ENCODE measurements at regions not wholly inside any gene's neighbourhood (a gene's known extent, or its start where the extent isn't known, plus 50 kb on each side); places are given as distances from the start of the nearest gene placed in this dataset.

DNA sequence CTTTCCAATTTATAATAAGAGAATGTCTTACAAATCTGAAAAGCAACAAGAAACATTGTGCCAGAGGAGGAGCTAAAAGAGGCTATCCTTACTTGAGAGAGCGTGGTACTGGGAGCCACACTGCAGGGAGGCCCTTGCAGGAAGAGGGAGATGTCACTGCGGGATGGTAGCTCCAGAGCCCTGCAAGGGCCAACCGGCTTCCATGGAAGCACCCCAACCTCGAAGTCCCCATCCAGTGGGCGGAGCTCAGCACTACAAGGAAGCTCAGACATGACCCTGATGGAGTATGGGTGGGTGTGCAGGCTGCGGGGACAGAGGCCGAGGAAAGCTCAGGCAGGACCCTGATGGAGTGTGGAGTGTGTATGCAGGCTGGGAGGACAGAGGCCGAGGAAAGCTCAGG, 57.8 kb upstream of the RPS6KA2 start:
- no peak overlapping the region for H3K4me3 ChIP-seq
- TF ChIP-seq POLR2A (IDR thresholded peaks at IDR 0.05), result no peak
- TF ChIP-seq, protein P1, sequence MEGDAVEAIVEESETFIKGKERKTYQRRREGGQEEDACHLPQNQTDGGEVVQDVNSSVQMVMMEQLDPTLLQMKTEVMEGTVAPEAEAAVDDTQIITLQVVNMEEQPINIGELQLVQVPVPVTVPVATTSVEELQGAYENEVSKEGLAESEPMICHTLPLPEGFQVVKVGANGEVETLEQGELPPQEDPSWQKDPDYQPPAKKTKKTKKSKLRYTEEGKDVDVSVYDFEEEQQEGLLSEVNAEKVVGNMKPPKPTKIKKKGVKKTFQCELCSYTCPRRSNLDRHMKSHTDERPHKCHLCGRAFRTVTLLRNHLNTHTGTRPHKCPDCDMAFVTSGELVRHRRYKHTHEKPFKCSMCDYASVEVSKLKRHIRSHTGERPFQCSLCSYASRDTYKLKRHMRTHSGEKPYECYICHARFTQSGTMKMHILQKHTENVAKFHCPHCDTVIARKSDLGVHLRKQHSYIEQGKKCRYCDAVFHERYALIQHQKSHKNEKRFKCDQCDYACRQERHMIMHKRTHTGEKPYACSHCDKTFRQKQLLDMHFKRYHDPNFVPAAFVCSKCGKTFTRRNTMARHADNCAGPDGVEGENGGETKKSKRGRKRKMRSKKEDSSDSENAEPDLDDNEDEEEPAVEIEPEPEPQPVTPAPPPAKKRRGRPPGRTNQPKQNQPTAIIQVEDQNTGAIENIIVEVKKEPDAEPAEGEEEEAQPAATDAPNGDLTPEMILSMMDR (IDR thresholded peaks at IDR 0.05), result no peak
- intact Hi-C loops (cut with DNase I; ENCODE audit: low total_unique reads), result no loop called here

GRCh38 chr6:166684170-166684569, 57.1 kb upstream of the RPS6KA2 start:
- DNase-seq, result no peak
- Histone ChIP-seq H3K4me1 (no peaks in the 10 kb centered on the region), H3K27ac (no peak overlapping the region), H3K4me3 (no peak overlapping the region), H3K9me3 (no peaks in the 10 kb centered on the region), H3K36me3 (no peaks in the 10 kb centered on the region), H3K27me3 (no peaks in the 10 kb centered on the region)
- intact Hi-C loops (cut with DNase I; ENCODE audit: low total_unique reads), result no loop called here
- TF ChIP-seq, protein P1 (IDR thresholded peaks at IDR 0.05), result no peak
- TF ChIP-seq POLR2A (IDR thresholded peaks at IDR 0.05), result no peak

More for the DNA sequence above, 57.8 kb upstream of the RPS6KA2 start:
- no peaks in the 10 kb centered on the region for H3K9me3 ChIP-seq
- no peaks in the 10 kb centered on the region for H3K36me3 ChIP-seq
- no peaks in the 10 kb centered on the region for H3K27me3 ChIP-seq
- no peak overlapping the region for H3K27ac ChIP-seq
- DNase-seq, result no peak
- no peaks in the 10 kb centered on the region for H3K4me1 ChIP-seq

DNA sequence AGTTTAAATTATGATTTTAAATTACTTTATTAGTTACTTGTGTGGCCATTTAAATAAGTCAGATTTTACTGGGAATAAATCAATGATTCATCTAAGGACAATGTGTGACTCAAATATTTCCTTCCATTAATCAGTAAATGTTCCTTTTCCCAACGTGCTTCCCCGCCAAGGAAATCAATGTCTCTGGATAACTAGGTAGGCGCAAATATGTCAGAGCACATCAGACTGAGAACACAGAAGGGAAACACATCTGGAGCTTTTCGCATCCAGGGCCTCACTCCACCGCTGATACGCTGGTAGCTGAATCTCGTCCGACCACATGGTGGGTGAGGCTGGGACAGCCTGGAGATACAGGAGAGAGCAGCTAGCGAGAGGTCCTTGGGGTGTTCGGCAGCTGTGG, 56.4 kb upstream of the RPS6KA2 start:
- no peak overlapping the region for H3K27ac ChIP-seq
- H3K4me3 ChIP-seq, result no peak overlapping the region
- H3K36me3 ChIP-seq, result no peaks in the 10 kb centered on the region
- H3K27me3 ChIP-seq, result no peaks in the 10 kb centered on the region
- no peaks in the 10 kb centered on the region for H3K4me1 ChIP-seq
- DNase-seq, result no peak
- intact Hi-C loops (cut with DNase I; ENCODE audit: low total_unique reads), result no loop called here
- H3K9me3 ChIP-seq, result no peaks in the 10 kb centered on the region
- no peak for TF ChIP-seq POLR2A (IDR thresholded peaks at IDR 0.05)
- TF ChIP-seq, protein P1 (IDR thresholded peaks at IDR 0.05), result no peak

GRCh38 chr6:166679566-166679965, 52.5 kb upstream of the RPS6KA2 start:
- H3K27ac ChIP-seq, result no peak overlapping the region
- intact Hi-C loops (cut with DNase I; ENCODE audit: low total_unique reads), result no loop called here
- no peaks in the 10 kb centered on the region for H3K4me1 ChIP-seq
- no peak overlapping the region for H3K4me3 ChIP-seq
- no peaks in the 10 kb centered on the region for H3K27me3 ChIP-seq
- H3K9me3 ChIP-seq, result no peaks in the 10 kb centered on the region
- no peaks in the 10 kb centered on the region for H3K36me3 ChIP-seq
- no peak for DNase-seq
- no peak for TF ChIP-seq POLR2A (IDR thresholded peaks at IDR 0.05)
- TF ChIP-seq, protein P1 (IDR thresholded peaks at IDR 0.05), result no peak

GRCh38 chr6:166678426-166678825, 51.4 kb upstream of the RPS6KA2 start:
- no peak for DNase-seq
- H3K9me3 ChIP-seq, result no peaks in the 10 kb centered on the region
- no peaks in the 10 kb centered on the region for H3K27me3 ChIP-seq
- H3K27ac ChIP-seq, result no peak overlapping the region
- intact Hi-C loops (cut with DNase I; ENCODE audit: low total_unique reads), result no loop called here
- H3K4me3 ChIP-seq, result no peak overlapping the region
- TF ChIP-seq, protein P1 (IDR thresholded peaks at IDR 0.05), result no peak
- H3K4me1 ChIP-seq, result no peaks in the 10 kb centered on the region
- H3K36me3 ChIP-seq, result no peaks in the 10 kb centered on the region
